HEK293 (cell line): ENCODE measurements at regions not wholly inside any gene's neighbourhood (a gene's known extent, or its start where the extent isn't known, plus 50 kb on each side); places are given as distances from the start of the nearest gene placed in this dataset.

Source experiments
- BCL11A ChIP-seq: fragments of 450-650 bp; formaldehyde crosslinking; IDR thresholded peaks from 2 replicates; pipeline ENCODE4 v1.5.1; 2016; ENCODE audit warnings: low read depth, missing biosample characterization, missing genetic modification characterization
- GLI4 ChIP-seq: fragments of 450-650 bp; formaldehyde crosslinking; IDR thresholded peaks from 2 replicates; pipeline ENCODE4 v1.5.1; 2016; ENCODE audit warnings: missing biosample characterization, missing genetic modification characterization
- GLIS1 ChIP-seq: fragments of 450-650 bp; formaldehyde crosslinking; IDR thresholded peaks from 2 replicates; pipeline ENCODE4 v1.5.1; 2016; ENCODE audit warnings: missing biosample characterization, missing genetic modification characterization
- HOXA7 ChIP-seq: sonication (generic); formaldehyde crosslinking; IDR thresholded peaks from 2 replicates; pipeline ENCODE4 v1.8.1; 2022; ENCODE audit warnings: missing genetic modification reagents, borderline replicate concordance
- HOXD13 ChIP-seq: sonication (generic); formaldehyde crosslinking; IDR thresholded peaks from 2 replicates; pipeline ENCODE4 v1.8.0; 2022; ENCODE audit warnings: missing genetic modification reagents, borderline replicate concordance
- KLF1 ChIP-seq: fragments of 450-650 bp; formaldehyde crosslinking; IDR thresholded peaks from 2 replicates; pipeline ENCODE4 v1.5.1; 2016; ENCODE audit warnings: missing biosample characterization, missing genetic modification characterization
- KLF16 ChIP-seq: fragments of 450-650 bp; formaldehyde crosslinking; IDR thresholded peaks from 2 replicates; pipeline ENCODE4 v1.5.1; 2017; ENCODE audit warnings: missing biosample characterization, missing genetic modification characterization
- SP7 ChIP-seq: fragments of 450-650 bp; formaldehyde crosslinking; IDR thresholded peaks from 2 replicates; pipeline ENCODE4 v1.5.1; 2016; ENCODE audit warnings: missing biosample characterization, missing genetic modification characterization
- YY1 ChIP-seq: fragments of 450-650 bp; formaldehyde crosslinking; IDR thresholded peaks from 2 replicates; pipeline ENCODE4 v1.5.1; 2018; ENCODE audit warnings: missing biosample characterization, missing genetic modification characterization
- YY2 ChIP-seq: fragments of 450-650 bp; formaldehyde crosslinking; IDR thresholded peaks from 2 replicates; pipeline ENCODE4 v1.5.1; 2016; ENCODE audit warnings: missing biosample characterization, missing genetic modification characterization
- ZEB2 ChIP-seq: fragments of 450-650 bp; formaldehyde crosslinking; IDR thresholded peaks from 2 replicates; pipeline ENCODE4 v1.5.1; 2016; ENCODE audit warnings: missing biosample characterization, missing genetic modification characterization
- ZFP37 ChIP-seq: fragments of 450-650 bp; formaldehyde crosslinking; IDR thresholded peaks from 2 replicates; pipeline ENCODE4 v1.5.1; 2016; ENCODE audit warnings: missing biosample characterization, missing genetic modification characterization
- ZNF114 ChIP-seq: fragments of 450-650 bp; formaldehyde crosslinking; IDR thresholded peaks from 2 replicates; pipeline ENCODE4 v1.5.0; 2017; ENCODE audit warnings: missing biosample characterization, missing genetic modification characterization
- ZNF146 ChIP-seq: fragments of 450-650 bp; formaldehyde crosslinking; IDR thresholded peaks from 2 replicates; pipeline ENCODE4 v1.5.1; 2016; ENCODE audit warnings: missing biosample characterization, missing genetic modification characterization
- ZNF155 ChIP-seq: fragments of 450-650 bp; formaldehyde crosslinking; IDR thresholded peaks from 2 replicates; pipeline ENCODE4 v1.5.1; 2016; ENCODE audit warnings: missing biosample characterization, missing genetic modification characterization
- ZNF19 ChIP-seq: fragments of 450-650 bp; formaldehyde crosslinking; IDR thresholded peaks from 2 replicates; pipeline ENCODE4; 2016; ENCODE audit warnings: missing biosample characterization, missing genetic modification characterization, low read depth
- ZNF211 ChIP-seq: fragments of 450-650 bp; formaldehyde crosslinking; IDR thresholded peaks from 2 replicates; pipeline ENCODE4 v1.5.1; 2016; ENCODE audit warnings: low read depth, missing biosample characterization, missing genetic modification characterization
- ZNF239 ChIP-seq: fragments of 450-650 bp; formaldehyde crosslinking; IDR thresholded peaks from 2 replicates; pipeline ENCODE4 v1.5.1; 2016; ENCODE audit warnings: missing biosample characterization, missing genetic modification characterization
- ZNF24 ChIP-seq: fragments of 450-650 bp; formaldehyde crosslinking; IDR thresholded peaks from 2 replicates; pipeline ENCODE4 v1.5.1; 2016; ENCODE audit warnings: missing biosample characterization, missing genetic modification characterization
- ZNF266 ChIP-seq: fragments of 450-650 bp; formaldehyde crosslinking; IDR thresholded peaks from 2 replicates; pipeline ENCODE4 v1.5.1; 2016; ENCODE audit warnings: missing biosample characterization, missing genetic modification characterization, low read depth
- ZNF292 ChIP-seq: fragments of 450-650 bp; formaldehyde crosslinking; IDR thresholded peaks from 2 replicates; pipeline ENCODE4 v1.5.1; 2016; ENCODE audit warnings: low read depth, missing biosample characterization, missing genetic modification characterization, borderline replicate concordance
- ZNF394 ChIP-seq: fragments of 450-650 bp; formaldehyde crosslinking; IDR thresholded peaks from 2 replicates; pipeline ENCODE4 v1.5.1; 2016; ENCODE audit warnings: missing biosample characterization, missing genetic modification characterization, mild to moderate bottlenecking, moderate library complexity, borderline replicate concordance
- ZNF416 ChIP-seq: fragments of 450-650 bp; formaldehyde crosslinking; IDR thresholded peaks from 2 replicates; pipeline ENCODE4 v1.5.1; 2016; ENCODE audit warnings: missing biosample characterization, missing genetic modification characterization
- ZNF596 ChIP-seq: fragments of 450-650 bp; IDR thresholded peaks from 2 replicates; pipeline ENCODE4 v1.5.0; 2018; ENCODE audit warnings: missing biosample characterization, mild to moderate bottlenecking, missing genetic modification characterization, moderate library complexity
- ZNF624 ChIP-seq: fragments of 450-650 bp; formaldehyde crosslinking; IDR thresholded peaks from 2 replicates; pipeline ENCODE4 v1.5.1; 2017; ENCODE audit warnings: missing biosample characterization, missing genetic modification characterization
- ZNF658 ChIP-seq: fragments of 450-650 bp; formaldehyde crosslinking; IDR thresholded peaks from 2 replicates; pipeline ENCODE4; 2016; ENCODE audit warnings: missing biosample characterization, missing genetic modification characterization
- TF ChIP-seq, protein P1 (sequence below): fragments of 450-650 bp; formaldehyde crosslinking; IDR thresholded peaks from 2 replicates; pipeline ENCODE4 v1.5.1; 2016; ENCODE audit warnings: missing biosample characterization, missing genetic modification characterization
- TF ChIP-seq, protein P2 (sequence below): fragments of 450-650 bp; formaldehyde crosslinking; IDR thresholded peaks from 2 replicates; pipeline ENCODE4 v1.5.1; 2016; ENCODE audit warnings: missing biosample characterization, missing genetic modification characterization, borderline replicate concordance
- TF ChIP-seq, protein P3 (sequence below): fragments of 450-650 bp; formaldehyde crosslinking; IDR thresholded peaks from 2 replicates; pipeline ENCODE4 v1.5.1; 2016; ENCODE audit warnings: missing biosample characterization, missing genetic modification characterization
- TF ChIP-seq, protein P4 (sequence below): fragments of 450-650 bp; formaldehyde crosslinking; IDR thresholded peaks from 2 replicates; pipeline ENCODE4 v1.5.1; 2016; ENCODE audit warnings: missing biosample characterization, missing genetic modification characterization, borderline replicate concordance
- TF ChIP-seq, protein P5 (sequence below): fragments of 450-650 bp; formaldehyde crosslinking; IDR thresholded peaks from 2 replicates; pipeline ENCODE4 v1.5.1; 2016; ENCODE audit warnings: missing biosample characterization, missing genetic modification characterization

DNA sequence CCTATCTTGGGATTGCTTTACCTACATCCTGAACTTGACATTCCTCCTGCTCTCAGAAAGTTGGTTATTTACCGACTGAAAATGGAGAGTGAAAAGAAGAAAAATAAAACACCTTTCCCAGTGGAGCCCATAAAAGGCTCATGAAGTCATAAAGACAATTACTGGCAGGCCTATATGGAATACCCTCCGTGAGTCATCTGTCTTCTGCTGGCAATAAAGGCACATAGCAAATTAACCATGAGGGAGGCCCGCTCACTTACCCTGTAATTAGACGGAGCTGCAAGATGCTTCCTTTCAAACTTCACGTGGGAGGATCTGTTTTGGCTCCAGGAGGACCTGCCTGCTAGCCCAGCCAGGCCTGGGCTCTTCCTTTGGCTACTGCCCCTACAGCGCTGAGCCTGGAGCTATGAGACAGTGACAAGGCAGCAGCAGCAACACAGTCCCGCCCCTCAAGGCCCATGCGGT, 540.4 kb downstream of the BUD13 start (continued):
- TF ChIP-seq, protein P1, sequence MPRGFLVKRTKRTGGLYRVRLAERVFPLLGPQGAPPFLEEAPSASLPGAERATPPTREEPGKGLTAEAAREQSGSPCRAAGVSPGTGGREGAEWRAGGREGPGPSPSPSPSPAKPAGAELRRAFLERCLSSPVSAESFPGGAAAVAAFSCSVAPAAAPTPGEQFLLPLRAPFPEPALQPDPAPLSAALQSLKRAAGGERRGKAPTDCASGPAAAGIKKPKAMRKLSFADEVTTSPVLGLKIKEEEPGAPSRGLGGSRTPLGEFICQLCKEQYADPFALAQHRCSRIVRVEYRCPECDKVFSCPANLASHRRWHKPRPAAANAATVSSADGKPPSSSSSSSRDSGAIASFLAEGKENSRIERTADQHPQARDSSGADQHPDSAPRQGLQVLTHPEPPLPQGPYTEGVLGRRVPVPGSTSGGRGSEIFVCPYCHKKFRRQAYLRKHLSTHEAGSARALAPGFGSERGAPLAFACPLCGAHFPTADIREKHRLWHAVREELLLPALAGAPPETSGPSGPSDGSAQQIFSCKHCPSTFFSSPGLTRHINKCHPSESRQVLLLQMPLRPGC (tag by site-specific recombination) = peak; percentile 72
- TF ChIP-seq ZFP37 (tag by site-specific recombination) (no peak), ZNF658 (tag by site-specific recombination) (no peak), HOXA7 (CRISPR knock-in tag) (no peak), ZNF596 (tag by site-specific recombination) (no peak), ZNF211 (tag by site-specific recombination) (no peak), KLF1 (tag by site-specific recombination) (no peak), ZNF24 (tag by site-specific recombination) (0 out of 2 replicates have a peak, but pooled peaks have one; percentile 29), SP7 (peak; percentile 99), ZNF155 (tag by site-specific recombination) (no peak), ZNF394 (peak; percentile 41; the same call in 1 of the 2 replicates), ZNF239 (tag by site-specific recombination) (no peak), YY1 (tag by site-specific recombination) (no peak), ZNF114 (no peak), YY2 (tag by site-specific recombination) (no peak), ZEB2 (tag by site-specific recombination) (0 out of 2 replicates have a peak, but pooled peaks have one; percentile 48), BCL11A (tag by site-specific recombination) (no peak), KLF16 (tag by site-specific recombination) (no peak), GLIS1 (peak; percentile 87), ZNF19 (tag by site-specific recombination) (no peak), ZNF146 (tag by site-specific recombination) (no peak), GLI4 (no peak), ZNF292 (tag by site-specific recombination) (no peak), ZNF416 (no peak), ZNF266 (tag by site-specific recombination) (no peak), ZNF624 (tag by site-specific recombination) (no peak), HOXD13 (CRISPR knock-in tag) (0 out of 2 replicates have a peak, but pooled peaks have one; percentile 51)
- TF ChIP-seq, protein P2, sequence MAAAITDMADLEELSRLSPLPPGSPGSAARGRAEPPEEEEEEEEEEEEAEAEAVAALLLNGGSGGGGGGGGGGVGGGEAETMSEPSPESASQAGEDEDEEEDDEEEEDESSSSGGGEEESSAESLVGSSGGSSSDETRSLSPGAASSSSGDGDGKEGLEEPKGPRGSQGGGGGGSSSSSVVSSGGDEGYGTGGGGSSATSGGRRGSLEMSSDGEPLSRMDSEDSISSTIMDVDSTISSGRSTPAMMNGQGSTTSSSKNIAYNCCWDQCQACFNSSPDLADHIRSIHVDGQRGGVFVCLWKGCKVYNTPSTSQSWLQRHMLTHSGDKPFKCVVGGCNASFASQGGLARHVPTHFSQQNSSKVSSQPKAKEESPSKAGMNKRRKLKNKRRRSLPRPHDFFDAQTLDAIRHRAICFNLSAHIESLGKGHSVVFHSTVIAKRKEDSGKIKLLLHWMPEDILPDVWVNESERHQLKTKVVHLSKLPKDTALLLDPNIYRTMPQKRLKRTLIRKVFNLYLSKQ = no peak
- TF ChIP-seq, protein P3, sequence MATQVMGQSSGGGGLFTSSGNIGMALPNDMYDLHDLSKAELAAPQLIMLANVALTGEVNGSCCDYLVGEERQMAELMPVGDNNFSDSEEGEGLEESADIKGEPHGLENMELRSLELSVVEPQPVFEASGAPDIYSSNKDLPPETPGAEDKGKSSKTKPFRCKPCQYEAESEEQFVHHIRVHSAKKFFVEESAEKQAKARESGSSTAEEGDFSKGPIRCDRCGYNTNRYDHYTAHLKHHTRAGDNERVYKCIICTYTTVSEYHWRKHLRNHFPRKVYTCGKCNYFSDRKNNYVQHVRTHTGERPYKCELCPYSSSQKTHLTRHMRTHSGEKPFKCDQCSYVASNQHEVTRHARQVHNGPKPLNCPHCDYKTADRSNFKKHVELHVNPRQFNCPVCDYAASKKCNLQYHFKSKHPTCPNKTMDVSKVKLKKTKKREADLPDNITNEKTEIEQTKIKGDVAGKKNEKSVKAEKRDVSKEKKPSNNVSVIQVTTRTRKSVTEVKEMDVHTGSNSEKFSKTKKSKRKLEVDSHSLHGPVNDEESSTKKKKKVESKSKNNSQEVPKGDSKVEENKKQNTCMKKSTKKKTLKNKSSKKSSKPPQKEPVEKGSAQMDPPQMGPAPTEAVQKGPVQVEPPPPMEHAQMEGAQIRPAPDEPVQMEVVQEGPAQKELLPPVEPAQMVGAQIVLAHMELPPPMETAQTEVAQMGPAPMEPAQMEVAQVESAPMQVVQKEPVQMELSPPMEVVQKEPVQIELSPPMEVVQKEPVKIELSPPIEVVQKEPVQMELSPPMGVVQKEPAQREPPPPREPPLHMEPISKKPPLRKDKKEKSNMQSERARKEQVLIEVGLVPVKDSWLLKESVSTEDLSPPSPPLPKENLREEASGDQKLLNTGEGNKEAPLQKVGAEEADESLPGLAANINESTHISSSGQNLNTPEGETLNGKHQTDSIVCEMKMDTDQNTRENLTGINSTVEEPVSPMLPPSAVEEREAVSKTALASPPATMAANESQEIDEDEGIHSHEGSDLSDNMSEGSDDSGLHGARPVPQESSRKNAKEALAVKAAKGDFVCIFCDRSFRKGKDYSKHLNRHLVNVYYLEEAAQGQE (tag by site-specific recombination) = no peak
- TF ChIP-seq, protein P4, sequence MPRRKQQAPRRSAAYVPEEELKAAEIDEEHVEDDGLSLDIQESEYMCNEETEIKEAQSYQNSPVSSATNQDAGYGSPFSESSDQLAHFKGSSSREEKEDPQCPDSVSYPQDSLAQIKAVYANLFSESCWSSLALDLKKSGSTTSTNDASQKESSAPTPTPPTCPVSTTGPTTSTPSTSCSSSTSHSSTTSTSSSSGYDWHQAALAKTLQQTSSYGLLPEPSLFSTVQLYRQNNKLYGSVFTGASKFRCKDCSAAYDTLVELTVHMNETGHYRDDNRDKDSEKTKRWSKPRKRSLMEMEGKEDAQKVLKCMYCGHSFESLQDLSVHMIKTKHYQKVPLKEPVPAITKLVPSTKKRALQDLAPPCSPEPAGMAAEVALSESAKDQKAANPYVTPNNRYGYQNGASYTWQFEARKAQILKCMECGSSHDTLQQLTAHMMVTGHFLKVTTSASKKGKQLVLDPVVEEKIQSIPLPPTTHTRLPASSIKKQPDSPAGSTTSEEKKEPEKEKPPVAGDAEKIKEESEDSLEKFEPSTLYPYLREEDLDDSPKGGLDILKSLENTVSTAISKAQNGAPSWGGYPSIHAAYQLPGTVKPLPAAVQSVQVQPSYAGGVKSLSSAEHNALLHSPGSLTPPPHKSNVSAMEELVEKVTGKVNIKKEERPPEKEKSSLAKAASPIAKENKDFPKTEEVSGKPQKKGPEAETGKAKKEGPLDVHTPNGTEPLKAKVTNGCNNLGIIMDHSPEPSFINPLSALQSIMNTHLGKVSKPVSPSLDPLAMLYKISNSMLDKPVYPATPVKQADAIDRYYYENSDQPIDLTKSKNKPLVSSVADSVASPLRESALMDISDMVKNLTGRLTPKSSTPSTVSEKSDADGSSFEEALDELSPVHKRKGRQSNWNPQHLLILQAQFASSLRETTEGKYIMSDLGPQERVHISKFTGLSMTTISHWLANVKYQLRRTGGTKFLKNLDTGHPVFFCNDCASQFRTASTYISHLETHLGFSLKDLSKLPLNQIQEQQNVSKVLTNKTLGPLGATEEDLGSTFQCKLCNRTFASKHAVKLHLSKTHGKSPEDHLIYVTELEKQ = peak; percentile 60
- TF ChIP-seq, protein P5, sequence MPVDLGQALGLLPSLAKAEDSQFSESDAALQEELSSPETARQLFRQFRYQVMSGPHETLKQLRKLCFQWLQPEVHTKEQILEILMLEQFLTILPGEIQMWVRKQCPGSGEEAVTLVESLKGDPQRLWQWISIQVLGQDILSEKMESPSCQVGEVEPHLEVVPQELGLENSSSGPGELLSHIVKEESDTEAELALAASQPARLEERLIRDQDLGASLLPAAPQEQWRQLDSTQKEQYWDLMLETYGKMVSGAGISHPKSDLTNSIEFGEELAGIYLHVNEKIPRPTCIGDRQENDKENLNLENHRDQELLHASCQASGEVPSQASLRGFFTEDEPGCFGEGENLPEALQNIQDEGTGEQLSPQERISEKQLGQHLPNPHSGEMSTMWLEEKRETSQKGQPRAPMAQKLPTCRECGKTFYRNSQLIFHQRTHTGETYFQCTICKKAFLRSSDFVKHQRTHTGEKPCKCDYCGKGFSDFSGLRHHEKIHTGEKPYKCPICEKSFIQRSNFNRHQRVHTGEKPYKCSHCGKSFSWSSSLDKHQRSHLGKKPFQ (tag by site-specific recombination) = no peak
